ENCODE measurements at regions not wholly inside any gene's neighbourhood (a gene's known extent, or its start where the extent isn't known, plus 50 kb on each side); places are given as distances from the start of the nearest gene placed in this dataset.

- 73 to 87% (median 86%) methylated on average over 1 of the region's 1 CpG for WGBS, 5 donors
- no peak for TF ChIP-seq POLR2A (IDR thresholded peaks at IDR 0.05)
- no peak for TF ChIP-seq EP300 (IDR thresholded peaks at IDR 0.05)
- no peak for TF ChIP-seq POLR2AphosphoS5 (IDR thresholded peaks at IDR 0.05)
- TF ChIP-seq, protein P1, sequence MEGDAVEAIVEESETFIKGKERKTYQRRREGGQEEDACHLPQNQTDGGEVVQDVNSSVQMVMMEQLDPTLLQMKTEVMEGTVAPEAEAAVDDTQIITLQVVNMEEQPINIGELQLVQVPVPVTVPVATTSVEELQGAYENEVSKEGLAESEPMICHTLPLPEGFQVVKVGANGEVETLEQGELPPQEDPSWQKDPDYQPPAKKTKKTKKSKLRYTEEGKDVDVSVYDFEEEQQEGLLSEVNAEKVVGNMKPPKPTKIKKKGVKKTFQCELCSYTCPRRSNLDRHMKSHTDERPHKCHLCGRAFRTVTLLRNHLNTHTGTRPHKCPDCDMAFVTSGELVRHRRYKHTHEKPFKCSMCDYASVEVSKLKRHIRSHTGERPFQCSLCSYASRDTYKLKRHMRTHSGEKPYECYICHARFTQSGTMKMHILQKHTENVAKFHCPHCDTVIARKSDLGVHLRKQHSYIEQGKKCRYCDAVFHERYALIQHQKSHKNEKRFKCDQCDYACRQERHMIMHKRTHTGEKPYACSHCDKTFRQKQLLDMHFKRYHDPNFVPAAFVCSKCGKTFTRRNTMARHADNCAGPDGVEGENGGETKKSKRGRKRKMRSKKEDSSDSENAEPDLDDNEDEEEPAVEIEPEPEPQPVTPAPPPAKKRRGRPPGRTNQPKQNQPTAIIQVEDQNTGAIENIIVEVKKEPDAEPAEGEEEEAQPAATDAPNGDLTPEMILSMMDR (IDR thresholded peaks at IDR 0.05): no peak
- intact Hi-C loops (cut with DNase I; ENCODE audit: low total_unique reads): no loop called here
Measured at GRCh38 chr5:103801681-103802080, 239.1 kb upstream of the NUDT12 start.

GRCh38 chr5:103800741-103801495, 238.3 kb upstream of the NUDT12 start:
- H3K4me1 ChIP-seq: no peaks in the 10 kb centered on the region
- H3K9me3 ChIP-seq: peaks cover 0 to 8% (median 3%) of the 10 kb centered on the region in 4 donors
- H3K27me3 ChIP-seq: no peaks in the 10 kb centered on the region
- H3K4me3 ChIP-seq: no peak overlapping the region
- no peak overlapping the region for H3K27ac ChIP-seq
- intact Hi-C loops (cut with DNase I; ENCODE audit: low total_unique reads): no loop called here
- peak in 1 of 2 donors; percentile 55 for DNase-seq
- WGBS, 5 donors: 38 to 50% (median 46%) methylated on average over 2 of the region's 2 CpGs
- H3K36me3 ChIP-seq: no peaks in the 10 kb centered on the region
- no peak for TF ChIP-seq POLR2A (IDR thresholded peaks at IDR 0.05)
- TF ChIP-seq EP300 (IDR thresholded peaks at IDR 0.05): no peak
- TF ChIP-seq, protein P1 (IDR thresholded peaks at IDR 0.05): no peak

More at GRCh38 chr5:103801681-103802080, 239.1 kb upstream of the NUDT12 start:
- Histone ChIP-seq H3K4me3 (no peak overlapping the region), H3K36me3 (no peaks in the 10 kb centered on the region), H3K4me1 (no peaks in the 10 kb centered on the region), H3K9me3 (peaks cover 0 to 6% (median 2%) of the 10 kb centered on the region in 4 donors), H3K27me3 (no peaks in the 10 kb centered on the region), H3K27ac (no peak overlapping the region)
- no peak for DNase-seq

- Histone ChIP-seq H3K27me3 (no peaks in the 10 kb centered on the region), H3K9me3 (peaks cover 5 to 63% (median 46%) of the 10 kb centered on the region in 4 donors), H3K4me3 (no peak overlapping the region), H3K4me1 (no peaks in the 10 kb centered on the region), H3K27ac (no peak overlapping the region), H3K36me3 (no peaks in the 10 kb centered on the region)
- intact Hi-C loops (cut with DNase I; ENCODE audit: low total_unique reads): no loop called here
- no peak for DNase-seq
- TF ChIP-seq POLR2A (IDR thresholded peaks at IDR 0.05) (no peak), POLR2AphosphoS5 (IDR thresholded peaks at IDR 0.05) (no peak), EP300 (IDR thresholded peaks at IDR 0.05) (no peak)
- TF ChIP-seq, protein P1 (IDR thresholded peaks at IDR 0.05): no peak
Measured at GRCh38 chr5:103793595-103794182, 231.1 kb upstream of the NUDT12 start.

- WGBS, 5 donors: 82 to 91% (median 86%) methylated on average over 2 of the region's 2 CpGs
- no peaks in the 10 kb centered on the region for H3K27me3 ChIP-seq
- no peak for DNase-seq
- intact Hi-C loops (cut with DNase I; ENCODE audit: low total_unique reads): no loop called here
- no peak overlapping the region for H3K4me3 ChIP-seq
- H3K9me3 ChIP-seq: peaks cover 3 to 16% (median 8%) of the 10 kb centered on the region in 4 donors
- no peaks in the 10 kb centered on the region for H3K4me1 ChIP-seq
- no peak overlapping the region for H3K27ac ChIP-seq
- TF ChIP-seq EP300 (IDR thresholded peaks at IDR 0.05): no peak
- TF ChIP-seq POLR2AphosphoS5 (IDR thresholded peaks at IDR 0.05): no peak
- TF ChIP-seq, protein P1 (IDR thresholded peaks at IDR 0.05): no peak
- no peak for TF ChIP-seq POLR2A (IDR thresholded peaks at IDR 0.05)
- no peaks in the 10 kb centered on the region for H3K36me3 ChIP-seq
Measured at GRCh38 chr5:103785569-103785968, 223.0 kb upstream of the NUDT12 start.

Data from stomach (tissue), 8 donors.